HEK293 (cell line): ENCODE measurements at regions not wholly inside any gene's neighbourhood (a gene's known extent, or its start where the extent isn't known, plus 50 kb on each side); places are given as distances from the start of the nearest gene placed in this dataset.

Source experiments
- CTCF ChIA-PET: fragments of 350-600 bp; formaldehyde crosslinking; extraction: SDS; loops from one replicate; lab custom pipeline; 2021; ENCODE audit warnings: antibody characterized with exemption; lab: Yijun Ruan, JAX
- POLR2A ChIA-PET: fragments of 300-600 bp; formaldehyde crosslinking; extraction: SDS; loops from one replicate; lab custom pipeline; 2020; ENCODE audit warnings: antibody characterized with exemption, inconsistent platforms; lab: Yijun Ruan, JAX
- H3K27ac ChIP-seq: fragments of 200-500 bp; sonication (Bioruptor generic); 2 replicates; pipeline ENCODE4 v1.5.1; 2014; ENCODE audit warnings: low read depth, low read length, control low read depth, inconsistent platforms; ENCODE audit errors: extremely low read depth
- H3K36me3 ChIP-seq, 2 experiments: fragments of 200-500 bp in 1 of 2; sonication (Bioruptor generic) in 1 of 2; 1 replicate in 1 of 2; 2 replicates in 1 of 2; pipeline ENCODE4 v1.5.1; 2014 to 2017; ENCODE audit warnings: inconsistent platforms in 2 of 2, low read length in 2 of 2; ENCODE audit not compliant: control insufficient read depth in 2 of 2, insufficient read depth in 1 of 2
- H3K4me1 ChIP-seq: fragments of 200-500 bp; sonication (Bioruptor generic); 2 replicates; pipeline ENCODE4 v1.5.1; 2014; ENCODE audit warnings: mild to moderate bottlenecking, low read length, inconsistent platforms; ENCODE audit not compliant: control insufficient read depth, insufficient read depth
- H3K4me3 ChIP-seq: 2 replicates; pipeline ENCODE4 v1.5.1; 2011; ENCODE audit warnings: low read depth, mild to moderate bottlenecking, control low read depth, low read length, moderate library complexity
- H3K9me3 ChIP-seq: fragments of 200-500 bp; sonication (Bioruptor generic); 2 replicates; pipeline ENCODE4 v1.5.1; 2014; ENCODE audit warnings: low read depth, low read length, inconsistent platforms; ENCODE audit not compliant: control insufficient read depth, insufficient read depth
- EGR2 ChIP-seq: fragments of 450-650 bp; formaldehyde crosslinking; IDR thresholded peaks from 2 replicates; pipeline ENCODE4 v1.5.1; 2016; ENCODE audit warnings: low read depth, missing biosample characterization, missing genetic modification characterization
- KLF8 ChIP-seq: fragments of 450-650 bp; formaldehyde crosslinking; IDR thresholded peaks from 2 replicates; pipeline ENCODE4 v1.5.1; 2016; ENCODE audit warnings: missing biosample characterization, missing genetic modification characterization
- ZFHX2 ChIP-seq: fragments of 450-650 bp; formaldehyde crosslinking; conservative IDR thresholded peaks from 2 replicates; pipeline ENCODE4 v1.5.1; 2016; ENCODE audit warnings: missing biosample characterization, missing genetic modification characterization
- ZNF223 ChIP-seq: fragments of 450-650 bp; formaldehyde crosslinking; IDR thresholded peaks from 2 replicates; pipeline ENCODE4 v1.5.1; 2016; ENCODE audit warnings: missing biosample characterization, missing genetic modification characterization
- ZNF23 ChIP-seq: fragments of 450-650 bp; formaldehyde crosslinking; IDR thresholded peaks from 2 replicates; pipeline ENCODE4 v1.5.1; 2016; ENCODE audit warnings: missing biosample characterization, missing genetic modification characterization, borderline replicate concordance
- ZNF248 ChIP-seq: fragments of 450-650 bp; formaldehyde crosslinking; IDR thresholded peaks from 2 replicates; pipeline ENCODE4 v1.5.1; 2017; ENCODE audit warnings: missing biosample characterization, missing genetic modification characterization
- ZNF266 ChIP-seq: fragments of 450-650 bp; formaldehyde crosslinking; IDR thresholded peaks from 2 replicates; pipeline ENCODE4 v1.5.1; 2016; ENCODE audit warnings: missing biosample characterization, missing genetic modification characterization, low read depth
- ZNF335 ChIP-seq: fragments of 450-650 bp; formaldehyde crosslinking; conservative IDR thresholded peaks from 2 replicates; pipeline ENCODE4 v1.5.1; 2016; ENCODE audit warnings: missing biosample characterization, missing genetic modification characterization
- ZNF354C ChIP-seq: fragments of 450-650 bp; formaldehyde crosslinking; IDR thresholded peaks from 2 replicates; pipeline ENCODE4 v1.5.1; 2016; ENCODE audit warnings: missing biosample characterization, missing genetic modification characterization, low read depth, borderline replicate concordance
- ZNF37A ChIP-seq: fragments of 450-650 bp; IDR thresholded peaks from 2 replicates; pipeline ENCODE4 v1.5.1; 2018; ENCODE audit warnings: missing biosample characterization, missing genetic modification characterization
- ZNF473 ChIP-seq: fragments of 450-650 bp; formaldehyde crosslinking; IDR thresholded peaks from 2 replicates; pipeline ENCODE4 v1.5.1; 2017; ENCODE audit warnings: missing biosample characterization, missing genetic modification characterization
- ZNF529 ChIP-seq: fragments of 450-650 bp; formaldehyde crosslinking; IDR thresholded peaks from 2 replicates; pipeline ENCODE4 v1.5.1; 2017; ENCODE audit warnings: missing genetic modification characterization, missing biosample characterization; ENCODE audit not compliant: insufficient replicate concordance
- ZNF600 ChIP-seq: fragments of 450-650 bp; formaldehyde crosslinking; IDR thresholded peaks from 2 replicates; pipeline ENCODE4 v1.5.1; 2016; ENCODE audit warnings: missing biosample characterization, missing genetic modification characterization
- ZNF624 ChIP-seq: fragments of 450-650 bp; formaldehyde crosslinking; IDR thresholded peaks from 2 replicates; pipeline ENCODE4 v1.5.1; 2017; ENCODE audit warnings: missing biosample characterization, missing genetic modification characterization
- ZNF654 ChIP-seq: fragments of 450-650 bp; formaldehyde crosslinking; IDR thresholded peaks from 2 replicates; pipeline ENCODE4 v1.5.1; 2016; ENCODE audit warnings: low read depth, missing biosample characterization, missing genetic modification characterization
- TF ChIP-seq, protein P1 (sequence below): fragments of 450-650 bp; formaldehyde crosslinking; IDR thresholded peaks from 2 replicates; pipeline ENCODE4 v1.5.1; 2016; ENCODE audit warnings: missing biosample characterization, missing genetic modification characterization, borderline replicate concordance
- TF ChIP-seq, protein P2 (sequence below): fragments of 450-650 bp; formaldehyde crosslinking; IDR thresholded peaks from 2 replicates; pipeline ENCODE4; 2016; ENCODE audit warnings: missing biosample characterization, missing genetic modification characterization
- TF ChIP-seq, protein P3 (sequence below): fragments of 450-650 bp; formaldehyde crosslinking; IDR thresholded peaks from 2 replicates; pipeline ENCODE4 v1.5.1; 2016; ENCODE audit warnings: missing biosample characterization, missing genetic modification characterization
- TF ChIP-seq, protein P4 (sequence below): fragments of 450-650 bp; formaldehyde crosslinking; IDR thresholded peaks from 2 replicates; pipeline ENCODE4 v1.5.1; 2016; ENCODE audit warnings: missing biosample characterization, missing genetic modification characterization, borderline replicate concordance

DNA sequence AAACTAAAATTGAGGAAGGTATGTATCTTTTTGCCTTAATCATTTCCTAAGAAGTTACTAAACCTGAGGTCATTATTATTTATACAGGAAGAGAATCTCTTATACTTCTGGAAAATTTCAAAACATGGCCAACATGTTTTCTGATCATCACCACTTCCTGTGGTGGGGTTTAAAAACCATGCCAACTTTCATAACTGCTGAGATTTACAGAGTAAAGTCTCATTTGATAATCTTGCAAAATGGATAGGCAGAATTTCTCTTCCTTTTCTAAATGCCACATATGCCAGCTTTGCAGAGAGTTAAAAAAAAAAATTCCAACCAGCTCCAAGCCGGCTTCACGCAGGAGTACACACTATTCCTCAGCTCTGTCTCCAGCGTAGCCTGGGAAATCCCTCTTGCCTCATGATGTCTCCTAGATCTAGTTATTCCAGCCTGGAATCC lies 124.3 kb upstream of the SPRED1 start (continued):
- TF ChIP-seq, protein P1, sequence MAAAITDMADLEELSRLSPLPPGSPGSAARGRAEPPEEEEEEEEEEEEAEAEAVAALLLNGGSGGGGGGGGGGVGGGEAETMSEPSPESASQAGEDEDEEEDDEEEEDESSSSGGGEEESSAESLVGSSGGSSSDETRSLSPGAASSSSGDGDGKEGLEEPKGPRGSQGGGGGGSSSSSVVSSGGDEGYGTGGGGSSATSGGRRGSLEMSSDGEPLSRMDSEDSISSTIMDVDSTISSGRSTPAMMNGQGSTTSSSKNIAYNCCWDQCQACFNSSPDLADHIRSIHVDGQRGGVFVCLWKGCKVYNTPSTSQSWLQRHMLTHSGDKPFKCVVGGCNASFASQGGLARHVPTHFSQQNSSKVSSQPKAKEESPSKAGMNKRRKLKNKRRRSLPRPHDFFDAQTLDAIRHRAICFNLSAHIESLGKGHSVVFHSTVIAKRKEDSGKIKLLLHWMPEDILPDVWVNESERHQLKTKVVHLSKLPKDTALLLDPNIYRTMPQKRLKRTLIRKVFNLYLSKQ (tag by site-specific recombination) = no peak
- TF ChIP-seq, protein P2, sequence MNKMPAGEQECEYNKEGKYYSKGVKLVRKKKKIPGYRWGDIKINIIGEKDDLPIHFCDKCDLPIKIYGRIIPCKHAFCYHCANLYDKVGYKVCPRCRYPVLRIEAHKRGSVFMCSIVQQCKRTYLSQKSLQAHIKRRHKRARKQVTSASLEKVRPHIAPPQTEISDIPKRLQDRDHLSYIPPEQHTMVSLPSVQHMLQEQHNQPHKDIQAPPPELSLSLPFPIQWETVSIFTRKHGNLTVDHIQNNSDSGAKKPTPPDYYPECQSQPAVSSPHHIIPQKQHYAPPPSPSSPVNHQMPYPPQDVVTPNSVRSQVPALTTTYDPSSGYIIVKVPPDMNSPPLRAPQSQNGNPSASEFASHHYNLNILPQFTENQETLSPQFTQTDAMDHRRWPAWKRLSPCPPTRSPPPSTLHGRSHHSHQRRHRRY = no peak
- TF ChIP-seq ZNF354C (no peak), KLF8 (tag by site-specific recombination) (no peak)

DNA sequence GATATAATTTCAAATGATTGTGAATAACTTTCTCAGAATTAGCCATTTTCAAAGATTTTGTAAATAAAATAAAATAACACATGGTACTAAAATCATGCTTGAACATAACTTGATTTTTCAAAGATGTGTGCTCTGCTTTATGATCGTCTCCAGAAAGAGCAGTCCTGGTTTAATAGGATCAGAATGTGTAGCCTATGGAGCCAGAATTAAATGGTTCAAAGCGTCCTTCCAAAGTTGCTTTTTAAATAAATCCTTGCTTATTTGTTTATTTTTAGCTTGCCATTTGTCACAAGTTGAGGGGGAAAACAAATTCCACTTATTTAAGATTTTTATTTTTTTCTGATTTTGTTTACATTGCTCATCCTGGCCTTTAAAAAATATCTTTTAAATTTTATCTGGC lies 123.7 kb upstream of the SPRED1 start:
- ChIA-PET POLR2A (no interaction called here), CTCF (no interaction called here)
- H3K27ac ChIP-seq = no peak overlapping the region
- no peaks in the 10 kb centered on the region for H3K9me3 ChIP-seq
- H3K36me3 ChIP-seq = no peaks in the 10 kb centered on the region
- H3K4me3 ChIP-seq = no peak overlapping the region
- peaks cover 3% of the 10 kb centered on the region; the same call in 1 of the 2 replicates for H3K4me1 ChIP-seq
- TF ChIP-seq, protein P3, sequence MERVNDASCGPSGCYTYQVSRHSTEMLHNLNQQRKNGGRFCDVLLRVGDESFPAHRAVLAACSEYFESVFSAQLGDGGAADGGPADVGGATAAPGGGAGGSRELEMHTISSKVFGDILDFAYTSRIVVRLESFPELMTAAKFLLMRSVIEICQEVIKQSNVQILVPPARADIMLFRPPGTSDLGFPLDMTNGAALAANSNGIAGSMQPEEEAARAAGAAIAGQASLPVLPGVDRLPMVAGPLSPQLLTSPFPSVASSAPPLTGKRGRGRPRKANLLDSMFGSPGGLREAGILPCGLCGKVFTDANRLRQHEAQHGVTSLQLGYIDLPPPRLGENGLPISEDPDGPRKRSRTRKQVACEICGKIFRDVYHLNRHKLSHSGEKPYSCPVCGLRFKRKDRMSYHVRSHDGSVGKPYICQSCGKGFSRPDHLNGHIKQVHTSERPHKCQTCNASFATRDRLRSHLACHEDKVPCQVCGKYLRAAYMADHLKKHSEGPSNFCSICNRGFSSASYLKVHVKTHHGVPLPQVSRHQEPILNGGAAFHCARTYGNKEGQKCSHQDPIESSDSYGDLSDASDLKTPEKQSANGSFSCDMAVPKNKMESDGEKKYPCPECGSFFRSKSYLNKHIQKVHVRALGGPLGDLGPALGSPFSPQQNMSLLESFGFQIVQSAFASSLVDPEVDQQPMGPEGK (tag by site-specific recombination) = no peak
- TF ChIP-seq ZNF266 (tag by site-specific recombination) = no peak

DNA sequence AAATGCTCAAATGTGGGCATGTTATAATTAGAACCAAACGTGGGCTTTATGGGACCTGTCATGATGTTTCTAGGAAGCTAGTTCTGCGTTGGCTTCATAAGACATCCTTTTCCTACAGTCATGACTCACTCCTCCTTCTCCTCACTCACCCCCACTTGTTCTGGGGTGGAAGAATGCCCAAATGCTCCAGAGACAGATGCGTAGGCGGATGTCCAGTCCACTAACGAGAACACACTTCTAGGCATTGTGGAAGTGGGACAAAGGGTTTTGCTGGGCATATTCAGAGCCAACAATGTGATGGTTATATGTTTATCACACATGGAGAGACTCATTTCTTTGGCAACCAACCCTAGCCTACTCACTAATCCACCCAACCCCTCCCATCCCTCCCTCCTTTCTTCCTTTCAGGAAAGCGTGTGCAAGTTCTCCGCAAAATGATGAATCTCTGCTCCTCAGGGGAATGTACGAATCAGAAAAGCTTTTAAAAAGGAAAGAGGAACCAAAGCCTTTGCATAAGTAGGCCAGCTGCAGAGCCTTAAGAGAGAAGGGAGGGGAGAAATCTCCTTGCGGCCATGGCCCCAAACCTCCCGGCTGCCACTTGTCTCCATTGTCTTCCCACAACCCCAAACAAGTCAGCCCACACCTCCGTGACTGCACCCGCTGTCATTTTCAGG lies 123.0 kb upstream of the SPRED1 start:
- no peaks in the 10 kb centered on the region for H3K9me3 ChIP-seq
- TF ChIP-seq ZNF654 (no peak), ZNF473 (tag by site-specific recombination) (no peak), EGR2 (tag by site-specific recombination) (peak; percentile 89), ZFHX2 (peak; percentile 83)
- POLR2A ChIA-PET = no interaction called here
- CTCF ChIA-PET = no interaction called here
- H3K27ac ChIP-seq = no peak overlapping the region
- H3K36me3 ChIP-seq = no peaks in the 10 kb centered on the region
- H3K4me3 ChIP-seq = no peak overlapping the region
- peaks cover 3% of the 10 kb centered on the region; the same call in 1 of the 2 replicates for H3K4me1 ChIP-seq

DNA sequence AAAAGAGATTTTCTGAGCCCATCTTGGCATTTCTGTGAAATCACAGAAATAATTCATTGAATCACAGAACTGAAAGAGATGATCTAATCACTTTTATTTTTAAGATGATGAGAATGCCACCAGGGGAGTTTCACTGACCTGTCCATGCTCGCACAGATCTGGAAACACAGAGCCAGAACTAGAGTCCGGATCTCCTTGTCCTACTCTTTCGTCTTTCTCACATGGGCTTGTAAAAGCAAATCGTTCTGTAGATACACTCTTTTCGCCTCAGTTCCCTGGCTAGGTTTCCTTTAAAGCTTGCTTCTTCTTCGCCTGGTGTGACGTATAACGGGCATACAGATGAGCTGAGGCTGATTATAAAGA lies 122.5 kb upstream of the SPRED1 start:
- ChIA-PET POLR2A (no interaction called here), CTCF (interaction anchor here (0.6 kb wide), 2 partner anchors 49 to 126 kb away, joined by 3 to 5 read pairs; no protein-coding TSS in a partner anchor)
- H3K4me1 ChIP-seq = peaks cover 3% of the 10 kb centered on the region; the same call in 1 of the 2 replicates
- H3K27ac ChIP-seq = no peak overlapping the region
- H3K4me3 ChIP-seq = no peak overlapping the region
- no peaks in the 10 kb centered on the region for H3K9me3 ChIP-seq
- TF ChIP-seq ZNF624 (tag by site-specific recombination) (no peak), ZNF23 (tag by site-specific recombination) (no peak), ZNF248 (no peak), ZNF600 (tag by site-specific recombination) (no peak), ZNF223 (tag by site-specific recombination) (no peak), ZNF37A (no peak), ZNF335 (tag by site-specific recombination) (no peak), ZNF529 (no peak)
- TF ChIP-seq, protein P4, sequence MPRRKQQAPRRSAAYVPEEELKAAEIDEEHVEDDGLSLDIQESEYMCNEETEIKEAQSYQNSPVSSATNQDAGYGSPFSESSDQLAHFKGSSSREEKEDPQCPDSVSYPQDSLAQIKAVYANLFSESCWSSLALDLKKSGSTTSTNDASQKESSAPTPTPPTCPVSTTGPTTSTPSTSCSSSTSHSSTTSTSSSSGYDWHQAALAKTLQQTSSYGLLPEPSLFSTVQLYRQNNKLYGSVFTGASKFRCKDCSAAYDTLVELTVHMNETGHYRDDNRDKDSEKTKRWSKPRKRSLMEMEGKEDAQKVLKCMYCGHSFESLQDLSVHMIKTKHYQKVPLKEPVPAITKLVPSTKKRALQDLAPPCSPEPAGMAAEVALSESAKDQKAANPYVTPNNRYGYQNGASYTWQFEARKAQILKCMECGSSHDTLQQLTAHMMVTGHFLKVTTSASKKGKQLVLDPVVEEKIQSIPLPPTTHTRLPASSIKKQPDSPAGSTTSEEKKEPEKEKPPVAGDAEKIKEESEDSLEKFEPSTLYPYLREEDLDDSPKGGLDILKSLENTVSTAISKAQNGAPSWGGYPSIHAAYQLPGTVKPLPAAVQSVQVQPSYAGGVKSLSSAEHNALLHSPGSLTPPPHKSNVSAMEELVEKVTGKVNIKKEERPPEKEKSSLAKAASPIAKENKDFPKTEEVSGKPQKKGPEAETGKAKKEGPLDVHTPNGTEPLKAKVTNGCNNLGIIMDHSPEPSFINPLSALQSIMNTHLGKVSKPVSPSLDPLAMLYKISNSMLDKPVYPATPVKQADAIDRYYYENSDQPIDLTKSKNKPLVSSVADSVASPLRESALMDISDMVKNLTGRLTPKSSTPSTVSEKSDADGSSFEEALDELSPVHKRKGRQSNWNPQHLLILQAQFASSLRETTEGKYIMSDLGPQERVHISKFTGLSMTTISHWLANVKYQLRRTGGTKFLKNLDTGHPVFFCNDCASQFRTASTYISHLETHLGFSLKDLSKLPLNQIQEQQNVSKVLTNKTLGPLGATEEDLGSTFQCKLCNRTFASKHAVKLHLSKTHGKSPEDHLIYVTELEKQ (tag by site-specific recombination) = no peak
- no peaks in the 10 kb centered on the region for H3K36me3 ChIP-seq
